ENCODE measurements at regions not wholly inside any gene's neighbourhood (a gene's known extent, or its start where the extent isn't known, plus 50 kb on each side); places are given as distances from the start of the nearest gene placed in this dataset.
A peak's percentile ranks its signal among the peaks of the same experiment; 100 is the strongest.
"Not testable (repeated sequence)": the region's sequence is repeated elsewhere in the genome, so short reads cannot be mapped to it uniquely, and the experiment has no call there.

- Histone ChIP-seq H3K36me3 (no peaks in the 10 kb centered on the region), H3K27ac (no peak overlapping the region), H3K4me3 (no peak overlapping the region), H3K27me3 (no peaks in the 10 kb centered on the region), H3K9me3 (no peaks in the 10 kb centered on the region), H3K4me1 (no peaks in the 10 kb centered on the region)
- no peak for DNase-seq
- 70 to 78% (median 73%) methylated on average over 4 of the region's 4 CpGs for WGBS, 5 donors
- intact Hi-C loops (cut with DNase I; ENCODE audit: low total_unique reads), result no loop called here
- TF ChIP-seq POLR2A (IDR thresholded peaks at IDR 0.05), result no peak
- TF ChIP-seq POLR2AphosphoS5 (IDR thresholded peaks at IDR 0.05), result no peak
These were observed 740.5 kb upstream of the SEMA6A start for GRCh38 chr5:117315170-117315569.

DNA sequence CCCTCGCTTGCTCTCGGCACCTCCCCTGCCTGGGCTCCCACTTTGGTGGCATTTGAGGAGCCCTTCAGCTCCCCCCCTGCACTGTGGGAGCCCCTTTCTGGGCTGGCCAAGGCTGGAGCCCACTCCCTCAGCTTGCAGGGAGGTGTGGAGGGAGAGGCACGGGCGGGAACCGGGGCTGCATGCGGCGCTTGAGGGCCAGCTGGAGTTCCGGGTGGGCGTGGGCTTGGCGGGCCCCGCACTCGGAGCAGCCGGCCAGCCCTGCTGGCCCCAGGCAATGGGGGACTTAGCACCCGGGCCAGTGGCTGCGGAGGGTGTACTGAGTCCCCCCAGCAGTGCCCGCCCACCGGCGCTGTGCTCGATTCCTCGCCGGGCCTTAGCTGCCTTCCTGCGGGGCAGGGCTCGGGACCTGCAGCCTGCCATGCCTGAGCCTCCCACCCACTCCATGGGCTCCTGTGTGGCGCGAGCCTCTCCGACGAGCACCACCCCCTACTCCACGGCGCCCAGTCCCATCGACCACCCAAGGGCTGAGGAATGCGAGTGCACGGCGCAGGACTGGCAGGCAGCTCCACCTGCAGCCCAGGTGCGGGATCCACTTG is 730.0 kb upstream of the SEMA6A start:
- H3K9me3 ChIP-seq; H3K4me3 ChIP-seq; H3K27me3 ChIP-seq; H3K27ac ChIP-seq; H3K36me3 ChIP-seq; H3K4me1 ChIP-seq; DNase-seq; intact Hi-C loops (cut with DNase I; ENCODE audit: low total_unique reads): not testable (repeated sequence)
- 91 to 99% (median 95%) methylated on average over 24 to 34 of the region's 34 CpGs for WGBS, 5 donors

DNA sequence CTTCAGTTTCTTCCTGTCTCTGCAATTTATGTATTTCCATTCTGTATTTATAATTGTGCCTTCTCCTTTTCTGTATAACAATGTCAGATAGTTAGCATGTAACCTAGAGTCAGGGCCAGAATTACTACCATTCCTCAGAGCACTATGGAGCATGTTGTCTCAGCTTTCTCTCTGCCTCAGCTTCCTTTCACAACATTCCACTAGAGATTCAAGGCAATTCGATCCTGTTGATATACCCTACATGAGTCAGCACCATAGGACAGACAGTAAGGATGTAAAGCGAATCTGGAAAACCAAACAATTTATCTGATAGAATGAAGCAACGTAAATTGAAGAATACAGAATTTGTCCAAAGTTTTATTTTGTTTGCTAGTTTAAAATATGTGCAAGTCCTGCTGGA is 728.3 kb upstream of the SEMA6A start:
- intact Hi-C loops (cut with DNase I; ENCODE audit: low total_unique reads), result no loop called here
- TF ChIP-seq CTCF (IDR thresholded peaks at IDR 0.05) (no peak), EP300 (IDR thresholded peaks at IDR 0.05) (no peak), POLR2A (IDR thresholded peaks at IDR 0.05) (no peak), POLR2AphosphoS5 (IDR thresholded peaks at IDR 0.05) (no peak)
- no peak overlapping the region for H3K4me3 ChIP-seq
- DNase-seq, result no peak
- H3K27ac ChIP-seq, result no peak overlapping the region
- H3K4me1 ChIP-seq, result peaks cover 0 to 8% (median 0%) of the 10 kb centered on the region in 4 donors
- no peaks in the 10 kb centered on the region for H3K36me3 ChIP-seq
- H3K27me3 ChIP-seq, result no peaks in the 10 kb centered on the region
- WGBS, 5 donors, result 66 to 76% (median 71%) methylated on average over 3 of the region's 3 CpGs
- H3K9me3 ChIP-seq, result no peaks in the 10 kb centered on the region

- Histone ChIP-seq H3K4me3 (no peak overlapping the region), H3K27me3 (no peaks in the 10 kb centered on the region), H3K9me3 (no peaks in the 10 kb centered on the region), H3K27ac (no peak overlapping the region), H3K4me1 (peaks cover 0 to 8% (median 2%) of the 10 kb centered on the region in 4 donors), H3K36me3 (no peaks in the 10 kb centered on the region)
- TF ChIP-seq POLR2AphosphoS5 (IDR thresholded peaks at IDR 0.05) (no peak), POLR2A (IDR thresholded peaks at IDR 0.05) (no peak), EP300 (IDR thresholded peaks at IDR 0.05) (no peak), CTCF (IDR thresholded peaks at IDR 0.05) (no peak)
- DNase-seq, result no peak
- intact Hi-C loops (cut with DNase I; ENCODE audit: low total_unique reads), result no loop called here
- 53 to 81% (median 74%) methylated on average over 1 of the region's 1 CpG for WGBS, 5 donors
These were observed 727.9 kb upstream of the SEMA6A start for GRCh38 chr5:117302473-117302872.

GRCh38 chr5:117299936-117300328 is 725.3 kb upstream of the SEMA6A start:
- Histone ChIP-seq H3K27ac (no peak overlapping the region), H3K4me3 (no peak overlapping the region), H3K9me3 (no peaks in the 10 kb centered on the region), H3K27me3 (no peaks in the 10 kb centered on the region), H3K36me3 (no peaks in the 10 kb centered on the region), H3K4me1 (peaks cover 0 to 8% (median 3%) of the 10 kb centered on the region in 4 donors)
- TF ChIP-seq EP300 (IDR thresholded peaks at IDR 0.05) (no peak), POLR2A (IDR thresholded peaks at IDR 0.05) (no peak), POLR2AphosphoS5 (IDR thresholded peaks at IDR 0.05) (no peak), CTCF (IDR thresholded peaks at IDR 0.05) (no peak)
- 37 to 54% (median 41%) methylated on average over 3 of the region's 3 CpGs for WGBS, 5 donors
- intact Hi-C loops (cut with DNase I; ENCODE audit: low total_unique reads), result no loop called here
- DNase-seq, result peak in 1 of 2 donors; percentile 11
